Suprapubic skin (tissue), 4 donors: ENCODE measurements at regions not wholly inside any gene's neighbourhood (a gene's known extent, or its start where the extent isn't known, plus 50 kb on each side); places are given as distances from the start of the nearest gene placed in this dataset.

Experiments
- DNase-seq, 2 donors: peaks; one replicate each; pipeline ENCODE4 v3.0.0-alpha.2; 2019; ENCODE audit warnings: low spot score in 2 of 2
- H3K27ac ChIP-seq: fragments of 200-600 bp; sonication (generic); one replicate; pipeline ENCODE4 v1.5.1; 2019
- H3K27me3 ChIP-seq: fragments of 200-600 bp; sonication (generic); one replicate; pipeline ENCODE4 v1.5.1; 2019
- H3K36me3 ChIP-seq: fragments of 200-600 bp; sonication (generic); one replicate; pipeline ENCODE4 v1.5.1; 2019
- H3K4me1 ChIP-seq: fragments of 200-600 bp; sonication (generic); one replicate; pipeline ENCODE4 v1.5.1; 2019
- H3K4me3 ChIP-seq: fragments of 200-600 bp; sonication (generic); one replicate; pipeline ENCODE4 v1.5.1; 2019; ENCODE audit warnings: mild to moderate bottlenecking
- H3K9me3 ChIP-seq: fragments of 200-600 bp; sonication (generic); one replicate; pipeline ENCODE4 v1.5.1; 2019
- EP300 ChIP-seq: sonication (generic); formaldehyde crosslinking; IDR thresholded peaks from one replicate; pipeline ENCODE4 v1.6.1; 2017; ENCODE audit warnings: antibody characterized with exemption
- POLR2A ChIP-seq, 2 donors: fragments of 450-650 bp; IDR thresholded peaks; one replicate each; pipeline ENCODE4 v1.6.1; 2017; ENCODE audit warnings: antibody characterized with exemption in 2 of 2, mild to moderate bottlenecking in 2 of 2, moderate library complexity in 2 of 2
- POLR2AphosphoS5 ChIP-seq, 3 donors: sonication (generic); formaldehyde crosslinking; IDR thresholded peaks; one replicate each; pipeline ENCODE4 v1.6.1; 2017; ENCODE audit warnings: antibody characterized with exemption in 3 of 3
- WGBS: methylation state at CpG from one replicate; pipeline ENCODE4 v1.1.5; 2018; 5-methylcytosine and 5-hydroxymethylcytosine counted together
- TF ChIP-seq, protein P1 (sequence below), 2 donors: fragments of 200-600 bp in 1 of 2; fragments of 450-650 bp in 1 of 2; sonication (generic) in 1 of 2; IDR thresholded peaks; one replicate each; pipeline ENCODE4 v1.5.1; 2016 to 2019; ENCODE audit warnings: antibody characterized with exemption in 2 of 2, mild to moderate bottlenecking in 1 of 2, moderate library complexity in 1 of 2

DNA sequence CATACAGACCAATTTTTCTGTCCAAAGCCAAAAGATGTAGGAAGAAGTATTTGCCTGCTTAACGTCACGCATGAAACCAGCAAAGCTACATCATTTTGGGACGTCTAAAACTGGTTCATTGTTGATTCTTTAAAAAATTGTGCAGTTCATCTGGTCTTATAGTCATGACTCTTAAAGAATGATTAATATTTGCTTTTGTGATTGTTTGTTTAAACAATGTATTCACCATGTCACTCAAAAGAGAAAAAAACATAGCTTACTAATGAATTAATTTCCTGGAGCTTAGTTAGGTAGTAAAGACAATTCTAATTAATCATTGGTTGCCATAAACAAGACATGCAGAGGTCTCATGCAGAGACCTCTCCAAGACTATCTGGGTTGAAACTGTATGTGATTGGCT is 157.3 kb downstream of the RPS12 start:
- H3K27me3 ChIP-seq = no peaks in the 10 kb centered on the region
- H3K4me1 ChIP-seq = no peaks in the 10 kb centered on the region
- no peaks in the 10 kb centered on the region for H3K9me3 ChIP-seq
- TF ChIP-seq POLR2AphosphoS5 (IDR thresholded peaks at IDR 0.05) (no peak), EP300 (no peak), POLR2A (IDR thresholded peaks at IDR 0.05) (no peak)
- TF ChIP-seq, protein P1, sequence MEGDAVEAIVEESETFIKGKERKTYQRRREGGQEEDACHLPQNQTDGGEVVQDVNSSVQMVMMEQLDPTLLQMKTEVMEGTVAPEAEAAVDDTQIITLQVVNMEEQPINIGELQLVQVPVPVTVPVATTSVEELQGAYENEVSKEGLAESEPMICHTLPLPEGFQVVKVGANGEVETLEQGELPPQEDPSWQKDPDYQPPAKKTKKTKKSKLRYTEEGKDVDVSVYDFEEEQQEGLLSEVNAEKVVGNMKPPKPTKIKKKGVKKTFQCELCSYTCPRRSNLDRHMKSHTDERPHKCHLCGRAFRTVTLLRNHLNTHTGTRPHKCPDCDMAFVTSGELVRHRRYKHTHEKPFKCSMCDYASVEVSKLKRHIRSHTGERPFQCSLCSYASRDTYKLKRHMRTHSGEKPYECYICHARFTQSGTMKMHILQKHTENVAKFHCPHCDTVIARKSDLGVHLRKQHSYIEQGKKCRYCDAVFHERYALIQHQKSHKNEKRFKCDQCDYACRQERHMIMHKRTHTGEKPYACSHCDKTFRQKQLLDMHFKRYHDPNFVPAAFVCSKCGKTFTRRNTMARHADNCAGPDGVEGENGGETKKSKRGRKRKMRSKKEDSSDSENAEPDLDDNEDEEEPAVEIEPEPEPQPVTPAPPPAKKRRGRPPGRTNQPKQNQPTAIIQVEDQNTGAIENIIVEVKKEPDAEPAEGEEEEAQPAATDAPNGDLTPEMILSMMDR (IDR thresholded peaks at IDR 0.05) = no peak
- WGBS = 74% methylated on average over 3 of the region's 3 CpGs
- no peak overlapping the region for H3K4me3 ChIP-seq
- no peaks in the 10 kb centered on the region for H3K36me3 ChIP-seq
- no peak overlapping the region for H3K27ac ChIP-seq
- DNase-seq = no peak

DNA sequence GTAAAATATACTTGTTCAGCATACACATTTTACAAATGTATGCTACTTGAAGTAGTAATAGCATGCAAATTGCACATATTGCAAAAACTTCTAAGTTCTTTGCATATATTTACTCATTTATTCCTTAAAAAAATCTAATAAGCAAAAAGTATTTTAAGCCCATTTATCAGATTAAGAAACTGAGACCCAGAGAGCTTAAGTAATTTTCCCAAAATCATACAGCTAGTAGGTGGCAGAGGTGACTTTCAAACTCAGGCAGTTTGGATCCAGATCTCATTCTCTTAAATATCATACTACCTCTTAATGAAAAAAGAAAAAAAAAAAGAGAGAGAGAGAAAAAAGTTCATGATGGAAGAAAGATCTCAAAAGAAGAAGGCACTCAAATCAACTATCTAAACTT is 157.9 kb downstream of the RPS12 start:
- TF ChIP-seq, protein P1 (IDR thresholded peaks at IDR 0.05) = no peak
- TF ChIP-seq POLR2A (IDR thresholded peaks at IDR 0.05) = no peak
- no peak for TF ChIP-seq EP300
- no peak for TF ChIP-seq POLR2AphosphoS5 (IDR thresholded peaks at IDR 0.05)
- Histone ChIP-seq H3K27ac (no peak overlapping the region), H3K4me3 (no peak overlapping the region), H3K27me3 (no peaks in the 10 kb centered on the region), H3K4me1 (no peaks in the 10 kb centered on the region), H3K36me3 (no peaks in the 10 kb centered on the region), H3K9me3 (no peaks in the 10 kb centered on the region)
- no peak for DNase-seq

DNA sequence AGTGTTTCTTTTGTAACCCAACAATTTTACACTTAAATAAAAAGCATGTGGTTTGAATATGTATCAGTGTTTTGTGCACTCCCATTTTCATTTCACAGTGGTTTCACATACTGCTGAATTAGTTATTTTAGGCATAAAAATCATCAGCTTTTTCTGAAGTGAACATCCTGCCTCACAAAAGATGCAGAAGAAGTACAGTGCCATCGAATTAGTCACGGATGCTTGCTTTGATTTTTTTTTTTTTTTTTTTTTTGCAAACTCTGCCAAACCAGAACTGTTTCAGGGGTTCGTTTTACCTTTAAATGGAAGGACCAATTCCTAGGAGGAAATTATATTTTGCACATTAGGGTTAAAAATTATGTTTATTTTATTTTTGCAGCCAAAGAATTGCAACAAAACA is 158.6 kb downstream of the RPS12 start:
- 21% methylated on average over 3 of the region's 3 CpGs for WGBS
- Histone ChIP-seq H3K36me3 (no peaks in the 10 kb centered on the region), H3K9me3 (no peaks in the 10 kb centered on the region), H3K4me1 (no peaks in the 10 kb centered on the region), H3K27ac (no peak overlapping the region), H3K4me3 (no peak overlapping the region), H3K27me3 (no peaks in the 10 kb centered on the region)
- no peak for DNase-seq
- TF ChIP-seq POLR2A (IDR thresholded peaks at IDR 0.05) = no peak
- TF ChIP-seq EP300 = no peak
- TF ChIP-seq, protein P1 (IDR thresholded peaks at IDR 0.05) = no peak
- TF ChIP-seq POLR2AphosphoS5 (IDR thresholded peaks at IDR 0.05) = no peak

DNA sequence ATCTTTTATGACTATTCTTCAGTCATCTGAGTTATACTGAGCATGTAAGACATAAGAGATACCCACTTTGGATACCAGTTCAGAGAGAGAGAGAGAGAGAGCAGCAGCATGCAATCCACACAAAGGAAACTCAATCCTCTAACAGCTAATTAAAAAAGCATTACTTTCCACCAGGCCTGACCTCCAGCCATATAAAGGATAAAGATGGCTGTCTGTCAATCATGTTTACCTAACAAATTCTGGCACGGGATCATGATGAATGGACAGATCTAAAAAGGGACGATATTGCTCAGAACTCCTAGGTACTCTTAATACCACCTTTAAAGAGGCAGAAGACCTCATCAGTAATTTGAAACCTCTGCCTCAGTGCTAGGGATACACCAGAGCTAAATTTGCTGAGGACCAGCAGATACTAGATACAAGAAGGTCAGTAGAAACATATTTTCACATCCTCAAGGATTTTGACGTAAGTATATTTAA is 159.2 kb downstream of the RPS12 start:
- Histone ChIP-seq H3K4me1 (no peaks in the 10 kb centered on the region), H3K9me3 (no peaks in the 10 kb centered on the region), H3K4me3 (no peak overlapping the region), H3K36me3 (no peaks in the 10 kb centered on the region), H3K27ac (no peak overlapping the region), H3K27me3 (no peaks in the 10 kb centered on the region)
- no peak for DNase-seq
- WGBS = 41% methylated on average over 3 of the region's 3 CpGs
- TF ChIP-seq EP300 = no peak
- TF ChIP-seq POLR2AphosphoS5 (IDR thresholded peaks at IDR 0.05) = no peak
- TF ChIP-seq, protein P1 (IDR thresholded peaks at IDR 0.05) = no peak
- TF ChIP-seq POLR2A (IDR thresholded peaks at IDR 0.05) = no peak

DNA sequence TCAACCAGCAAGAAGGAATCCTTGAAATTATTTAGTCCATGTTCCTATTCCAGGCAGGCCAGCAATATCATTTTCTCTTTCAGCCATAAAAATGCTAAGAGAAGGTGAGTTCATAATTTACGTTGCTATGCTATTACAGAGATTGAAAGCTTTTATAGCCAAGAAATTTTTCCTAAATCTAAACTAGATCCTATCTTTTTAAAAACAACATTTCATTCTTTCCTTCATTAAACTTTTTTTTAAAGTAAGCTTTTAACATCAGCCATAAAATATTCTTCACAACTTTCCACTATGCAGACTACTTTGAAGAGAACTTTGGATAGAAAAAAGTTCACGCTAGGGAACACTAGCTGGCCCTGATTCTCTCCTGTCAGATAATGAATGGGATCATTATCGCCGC is 159.8 kb downstream of the RPS12 start:
- Histone ChIP-seq H3K27me3 (no peaks in the 10 kb centered on the region), H3K4me1 (no peaks in the 10 kb centered on the region)

More for the DNA sequence above, 159.8 kb downstream of the RPS12 start:
- Histone ChIP-seq H3K36me3 (no peaks in the 10 kb centered on the region), H3K27ac (no peak overlapping the region), H3K9me3 (no peaks in the 10 kb centered on the region), H3K4me3 (no peak overlapping the region)
- WGBS = 77% methylated on average over 4 of the region's 4 CpGs
- DNase-seq = no peak
- TF ChIP-seq POLR2AphosphoS5 (IDR thresholded peaks at IDR 0.05) = no peak
- TF ChIP-seq EP300 = no peak
- TF ChIP-seq, protein P1 (IDR thresholded peaks at IDR 0.05) = no peak
- no peak for TF ChIP-seq POLR2A (IDR thresholded peaks at IDR 0.05)
